LNCaP clone FGC (cell line): ENCODE measurements at regions not wholly inside any gene's neighbourhood (a gene's known extent, or its start where the extent isn't known, plus 50 kb on each side); places are given as distances from the start of the nearest gene placed in this dataset.

Source experiments
- DNase-seq: peaks from one replicate; pipeline ENCODE4 v3.0.0-alpha.2; 2011; ENCODE audit warnings: low read depth
- H3K4me3 ChIP-seq: 2 replicates; pipeline ENCODE4 v1.5.1; 2011; ENCODE audit warnings: mild to moderate bottlenecking, low read depth, low read length, control low read depth
- TF ChIP-seq, protein P1 (sequence below): IDR thresholded peaks from 2 replicates; pipeline ENCODE4 v1.5.1; 2012; ENCODE audit warnings: mild to moderate bottlenecking; ENCODE audit not compliant: control insufficient read depth, insufficient read depth; ENCODE audit errors: extremely low read depth

DNA sequence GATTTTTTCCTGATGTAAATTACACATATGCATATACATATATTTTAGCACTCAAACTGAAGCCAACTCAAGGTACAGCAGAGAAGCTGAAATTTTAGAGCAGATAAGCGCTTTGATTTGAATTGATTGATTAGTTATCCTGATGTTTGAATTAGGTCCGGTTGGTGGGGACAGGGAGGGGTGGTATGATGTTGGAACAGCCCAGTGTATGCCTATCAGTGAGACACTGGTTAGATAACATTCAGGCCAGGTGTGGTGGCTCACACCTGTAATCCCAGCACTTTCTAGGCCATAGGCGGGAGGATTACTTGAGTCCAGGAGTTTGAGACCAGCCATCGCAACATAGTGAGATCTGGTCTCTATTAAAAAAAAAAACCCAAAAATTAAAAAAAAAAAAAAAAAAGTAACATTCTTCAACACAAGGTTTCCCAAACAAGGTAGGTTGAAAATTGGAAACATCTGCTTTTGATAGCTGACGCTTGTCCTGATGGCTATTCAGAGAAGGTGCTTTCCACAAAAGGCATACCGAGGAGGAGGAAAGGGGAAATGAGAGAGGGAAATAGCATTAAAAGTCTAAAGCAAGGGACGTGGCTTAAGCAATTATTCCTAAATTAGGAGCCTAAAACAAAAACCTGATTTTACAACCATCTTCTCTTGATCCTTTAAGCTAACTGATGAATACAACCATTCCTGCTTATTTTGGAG lies 288.4 kb upstream of the JARID2 start:
- TF ChIP-seq, protein P1, sequence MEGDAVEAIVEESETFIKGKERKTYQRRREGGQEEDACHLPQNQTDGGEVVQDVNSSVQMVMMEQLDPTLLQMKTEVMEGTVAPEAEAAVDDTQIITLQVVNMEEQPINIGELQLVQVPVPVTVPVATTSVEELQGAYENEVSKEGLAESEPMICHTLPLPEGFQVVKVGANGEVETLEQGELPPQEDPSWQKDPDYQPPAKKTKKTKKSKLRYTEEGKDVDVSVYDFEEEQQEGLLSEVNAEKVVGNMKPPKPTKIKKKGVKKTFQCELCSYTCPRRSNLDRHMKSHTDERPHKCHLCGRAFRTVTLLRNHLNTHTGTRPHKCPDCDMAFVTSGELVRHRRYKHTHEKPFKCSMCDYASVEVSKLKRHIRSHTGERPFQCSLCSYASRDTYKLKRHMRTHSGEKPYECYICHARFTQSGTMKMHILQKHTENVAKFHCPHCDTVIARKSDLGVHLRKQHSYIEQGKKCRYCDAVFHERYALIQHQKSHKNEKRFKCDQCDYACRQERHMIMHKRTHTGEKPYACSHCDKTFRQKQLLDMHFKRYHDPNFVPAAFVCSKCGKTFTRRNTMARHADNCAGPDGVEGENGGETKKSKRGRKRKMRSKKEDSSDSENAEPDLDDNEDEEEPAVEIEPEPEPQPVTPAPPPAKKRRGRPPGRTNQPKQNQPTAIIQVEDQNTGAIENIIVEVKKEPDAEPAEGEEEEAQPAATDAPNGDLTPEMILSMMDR, result no peak
- H3K4me3 ChIP-seq, result no peak overlapping the region
- DNase-seq, result no peak

DNA sequence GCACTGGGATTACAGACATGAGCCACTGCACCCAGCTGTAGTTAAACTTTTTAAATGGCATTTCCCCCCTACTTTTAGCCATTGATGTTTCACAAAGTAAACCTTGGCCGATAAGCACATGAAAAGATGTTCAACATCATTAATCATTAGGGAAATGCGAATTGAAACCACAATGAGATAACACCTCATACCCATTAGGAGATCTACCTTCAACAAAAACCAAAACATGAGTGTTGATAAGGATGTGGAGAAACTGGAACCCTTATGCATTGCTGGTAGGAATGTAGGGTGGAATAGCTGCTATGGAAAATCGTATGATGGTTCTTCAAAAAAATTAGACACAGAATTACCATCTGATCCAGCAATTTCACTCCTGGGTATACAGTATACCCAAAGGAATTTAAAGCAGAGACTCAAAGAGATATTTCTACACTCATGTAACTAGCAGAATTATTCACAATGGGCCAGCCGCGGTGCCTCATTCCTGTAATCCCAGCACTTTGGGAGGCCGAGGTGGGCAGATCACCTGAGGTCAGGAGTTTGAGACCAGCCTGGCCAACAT lies 286.5 kb upstream of the JARID2 start:
- TF ChIP-seq, protein P1, result no peak
- no peak for DNase-seq
- no peak overlapping the region for H3K4me3 ChIP-seq

- H3K4me3 ChIP-seq, result no peak overlapping the region
- TF ChIP-seq, protein P1, result no peak
- DNase-seq, result no peak
Observed at GRCh38 chr6:14964556-14965270, 281.2 kb upstream of the JARID2 start.

- TF ChIP-seq, protein P1, result no peak
- no peak overlapping the region for H3K4me3 ChIP-seq
- no peak for DNase-seq
Observed at GRCh38 chr6:14965424-14966075, 280.3 kb upstream of the JARID2 start.

DNA sequence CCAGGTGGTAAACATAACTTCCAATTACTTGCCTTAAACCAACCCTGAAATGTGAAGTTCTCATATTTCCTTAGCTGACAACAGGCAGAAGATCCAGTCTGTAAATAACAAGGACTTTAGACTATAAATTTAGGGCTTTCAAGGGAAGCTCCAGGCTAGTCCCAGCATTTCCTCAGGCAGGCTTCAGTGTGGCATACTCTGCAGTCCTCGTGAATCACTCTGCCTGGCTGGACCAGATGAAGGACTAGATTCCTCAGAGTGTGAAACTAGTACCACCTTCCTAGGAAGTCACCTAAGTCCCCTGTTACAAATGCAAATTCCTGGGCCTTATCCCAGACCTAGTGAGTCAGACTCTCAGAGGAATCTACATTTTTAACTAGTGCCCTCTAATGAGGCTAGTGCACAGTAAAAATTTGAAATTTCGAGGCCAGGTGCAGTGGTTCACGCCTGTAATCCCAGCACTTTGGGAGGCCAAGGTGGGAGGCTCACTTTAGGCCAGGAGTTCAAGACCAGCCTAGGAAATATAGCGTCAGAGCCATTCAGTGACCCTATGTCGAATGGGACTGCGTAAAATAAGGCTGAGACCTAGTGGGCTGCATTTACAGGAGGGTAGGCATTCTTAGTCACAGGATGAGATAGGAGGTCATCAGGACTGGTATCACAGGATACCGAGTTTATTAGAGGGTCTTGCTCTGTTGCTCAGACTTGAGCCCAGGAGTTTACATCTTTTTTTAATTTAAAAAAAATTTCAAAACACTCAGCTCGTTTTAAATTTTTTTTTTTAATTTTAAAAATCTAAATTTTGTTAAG lies 279.6 kb upstream of the JARID2 start:
- no peak overlapping the region for H3K4me3 ChIP-seq
- TF ChIP-seq, protein P1, result no peak
- DNase-seq, result no peak
